Skin epidermis (tissue), 12 donors: ENCODE measurements at regions not wholly inside any gene's neighbourhood (a gene's known extent, or its start where the extent isn't known, plus 50 kb on each side); places are given as distances from the start of the nearest gene placed in this dataset.

ENCODE experiments used
- H3K27ac ChIP-seq, 21 experiments: fragments of 200-600 bp; sonication (generic) in 11 of 21; one replicate each; pipeline ENCODE4 v1.5.0; 2020; ENCODE audit warnings: mild to moderate bottlenecking in 3 of 21, inconsistent platforms in 2 of 21, moderate library complexity in 2 of 21
- H3K4me3 ChIP-seq, 7 experiments: fragments of 200-600 bp; sonication (generic) in 2 of 7; one replicate each; pipeline ENCODE4 v1.5.0; 2020; ENCODE audit warnings: inconsistent platforms in 2 of 7, mild to moderate bottlenecking in 2 of 7, moderate library complexity in 1 of 7

DNA sequence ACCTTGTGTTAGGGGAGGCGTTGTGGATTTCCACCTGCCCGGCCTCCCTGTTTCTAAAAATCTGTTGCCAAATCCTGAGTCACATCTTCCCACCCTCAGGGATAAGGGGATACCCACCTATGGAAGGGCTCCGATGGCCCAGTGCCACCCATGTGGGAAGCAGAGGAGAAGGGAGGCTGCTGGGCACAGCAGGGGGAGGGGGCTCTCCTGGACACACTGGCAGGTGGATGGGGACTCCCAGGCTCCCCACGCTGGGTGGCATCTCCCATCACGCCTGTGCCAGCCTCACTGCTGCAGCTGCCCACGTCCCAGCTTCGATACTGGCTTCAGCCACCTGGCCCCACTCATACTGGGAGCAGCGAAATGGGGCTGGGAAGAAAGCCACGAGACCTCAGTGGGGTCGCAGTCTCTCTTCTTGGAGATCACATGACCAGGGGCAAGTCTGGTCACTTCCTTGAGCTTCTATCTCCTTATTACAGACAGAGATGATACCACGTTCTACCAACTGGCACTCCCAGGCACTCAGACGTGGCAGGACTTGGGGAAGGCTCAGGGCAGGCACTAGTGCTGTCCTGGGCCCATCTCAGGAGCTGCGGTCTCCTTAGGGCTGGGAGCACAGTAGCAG lies 72.2 kb downstream of the PITPNM2 start:
- no peak overlapping the region for H3K27ac ChIP-seq

DNA sequence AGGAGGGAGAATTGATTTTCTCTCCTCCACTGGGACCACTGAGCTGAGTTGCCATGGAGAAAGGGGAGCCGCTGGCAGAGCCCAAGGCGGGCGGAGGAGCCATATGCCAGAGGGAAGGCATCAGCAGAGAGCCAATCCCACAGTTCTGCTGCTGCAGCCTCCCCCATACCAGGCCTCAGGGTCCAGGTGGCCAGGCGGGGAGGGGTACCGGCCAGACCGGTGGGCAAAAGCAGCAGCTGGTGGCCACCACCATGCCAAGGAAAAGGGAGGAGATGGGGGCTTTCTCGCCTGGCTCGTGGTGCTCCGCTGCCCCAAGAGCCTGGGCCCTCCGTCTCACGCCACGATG lies 72.8 kb downstream of the PITPNM2 start:
- Histone ChIP-seq H3K4me3 (no peak overlapping the region), H3K27ac (no peak overlapping the region)

More for the DNA sequence above, 72.2 kb downstream of the PITPNM2 start:
- H3K4me3 ChIP-seq, result no peak overlapping the region

DNA sequence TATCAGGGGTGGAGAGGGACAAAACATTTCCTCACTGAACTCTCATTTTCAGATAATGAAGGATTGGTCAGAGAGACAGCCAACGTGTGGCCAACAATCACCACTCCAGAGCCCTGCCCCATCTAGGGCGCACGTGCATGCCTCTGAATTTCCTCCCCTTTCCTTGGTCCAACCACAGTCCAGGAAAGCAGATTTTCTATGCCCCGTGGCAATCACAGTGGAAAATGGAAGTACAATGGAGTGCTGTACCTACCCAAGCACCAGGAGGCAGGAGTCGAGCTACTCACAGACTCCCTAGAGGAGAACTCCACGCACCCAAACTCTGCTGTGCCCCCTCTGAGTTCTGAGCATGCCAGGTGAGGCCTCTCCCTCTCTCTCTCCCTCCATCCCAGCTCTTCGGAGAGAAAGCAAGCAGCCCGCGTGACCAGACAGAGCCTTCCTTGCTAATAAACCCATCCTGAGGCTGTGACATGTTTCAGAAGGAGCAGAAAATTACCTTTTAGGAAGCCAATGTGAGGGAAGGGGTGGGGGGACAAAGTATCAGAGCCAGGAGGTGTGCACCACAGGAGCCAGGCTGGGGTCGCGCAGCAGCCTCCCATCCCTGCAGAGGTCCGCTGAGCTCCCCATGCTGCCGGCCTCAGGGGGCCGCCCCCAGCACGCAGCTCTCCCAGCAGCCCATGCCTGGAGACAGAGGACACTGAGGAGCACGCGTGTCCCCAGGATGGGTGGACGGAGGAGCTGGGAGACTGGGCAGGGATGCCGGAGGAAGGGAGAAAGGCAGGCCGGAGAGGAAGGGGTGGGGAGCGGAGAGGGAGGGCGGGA lies 73.4 kb downstream of the PITPNM2 start:
- H3K27ac ChIP-seq, result peak overlapping the region in 3 of 21 experiments; percentile 23 to 85 (median 76)

DNA sequence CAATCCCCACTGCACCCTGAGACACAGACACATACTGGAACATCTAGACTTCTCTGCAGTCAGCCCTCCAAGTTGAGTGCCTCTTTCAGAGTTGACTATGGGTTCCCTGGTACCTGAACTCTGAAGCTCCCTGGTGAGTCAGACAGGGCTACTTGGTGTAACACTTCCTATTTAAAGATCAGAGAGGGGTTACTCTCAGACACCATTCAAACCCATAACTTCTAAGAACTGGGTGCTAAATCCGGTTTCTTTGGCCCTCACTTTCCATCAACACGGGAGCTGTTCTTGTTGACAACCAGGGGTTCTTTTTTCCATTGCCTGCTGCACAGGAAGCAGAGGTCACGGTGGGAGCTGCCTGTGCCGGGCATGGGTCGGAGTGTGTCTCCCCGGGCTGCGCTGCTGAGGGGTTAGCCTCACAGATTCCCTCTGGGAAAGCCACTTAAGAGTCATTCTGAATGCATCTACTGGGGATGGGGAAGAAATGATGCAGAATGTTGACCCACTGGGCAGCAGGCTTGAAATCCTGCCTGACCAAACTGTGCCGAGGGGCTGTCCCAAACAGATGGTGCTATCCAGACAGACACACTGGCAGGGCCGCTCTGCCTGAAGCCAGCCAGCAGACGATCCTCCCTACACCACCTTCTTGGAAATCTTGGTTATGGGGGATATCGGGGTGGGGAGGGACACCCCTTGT lies 74.1 kb downstream of the PITPNM2 start:
- Histone ChIP-seq H3K4me3 (no peak overlapping the region), H3K27ac (peak overlapping the region in 10 of 21 experiments; percentile 2 to 85 (median 66))

More for the DNA sequence above, 73.4 kb downstream of the PITPNM2 start:
- no peak overlapping the region for H3K4me3 ChIP-seq

DNA sequence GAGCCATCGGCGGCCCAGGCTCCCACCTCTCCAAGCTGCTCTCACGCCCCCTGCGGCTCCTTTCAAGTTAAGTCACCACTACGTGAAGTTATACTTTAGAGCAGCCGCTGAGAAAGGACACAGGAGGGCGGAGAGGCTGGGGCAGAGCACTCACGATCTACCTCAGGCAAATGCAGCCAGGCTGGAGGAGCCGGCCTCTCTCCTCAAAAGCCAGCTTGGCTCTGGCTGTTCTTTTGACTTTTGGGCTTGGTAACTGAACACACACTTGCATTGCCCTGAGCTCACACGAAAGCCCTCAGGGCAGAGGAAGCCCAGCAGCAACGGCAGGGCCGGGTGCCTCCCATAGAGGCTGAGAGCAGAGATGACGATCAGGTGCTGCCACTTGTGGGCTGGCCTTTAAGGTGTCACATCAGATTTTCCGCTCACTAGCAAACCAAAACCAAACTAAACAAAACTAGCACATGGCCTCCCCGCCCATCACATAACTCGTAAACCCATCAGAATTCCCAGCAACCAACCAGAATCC lies 75.2 kb downstream of the PITPNM2 start:
- Histone ChIP-seq H3K4me3 (peak overlapping the region in 4 of 7 experiments; percentile 2 to 8 (median 2)), H3K27ac (peak overlapping the region in 18 of 21 experiments; percentile 2 to 85 (median 52))

DNA sequence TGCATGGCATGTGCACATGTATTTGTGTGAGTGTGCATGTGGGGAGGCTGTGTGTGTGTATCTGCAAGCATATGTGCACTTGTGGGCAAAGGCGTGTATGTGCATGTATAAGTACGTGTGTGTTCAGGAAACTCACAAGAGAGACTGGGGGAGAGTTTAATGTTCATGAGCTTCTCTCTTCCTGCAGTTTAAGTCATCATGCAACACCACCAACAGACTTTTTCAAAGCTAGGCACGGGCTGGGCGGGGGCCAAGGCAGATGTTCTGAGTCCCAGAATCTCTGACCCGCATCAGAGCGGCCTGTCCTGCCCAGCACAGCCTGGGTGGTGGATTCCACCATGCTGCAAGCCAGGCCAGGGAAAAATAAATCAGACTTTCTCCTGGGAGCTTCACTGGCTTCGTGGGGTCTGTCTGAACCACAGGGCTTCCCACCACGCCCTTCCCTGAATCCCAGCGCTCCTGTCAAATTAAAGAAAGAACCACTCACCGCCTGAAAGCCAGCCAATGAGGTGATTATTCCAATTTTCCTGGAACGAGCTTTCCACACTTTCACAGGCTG lies 75.7 kb downstream of the PITPNM2 start:
- Histone ChIP-seq H3K4me3 (peak overlapping the region in 4 of 7 experiments; percentile 2 to 8 (median 2)), H3K27ac (peak overlapping the region in 18 of 21 experiments; percentile 2 to 85 (median 52))

DNA sequence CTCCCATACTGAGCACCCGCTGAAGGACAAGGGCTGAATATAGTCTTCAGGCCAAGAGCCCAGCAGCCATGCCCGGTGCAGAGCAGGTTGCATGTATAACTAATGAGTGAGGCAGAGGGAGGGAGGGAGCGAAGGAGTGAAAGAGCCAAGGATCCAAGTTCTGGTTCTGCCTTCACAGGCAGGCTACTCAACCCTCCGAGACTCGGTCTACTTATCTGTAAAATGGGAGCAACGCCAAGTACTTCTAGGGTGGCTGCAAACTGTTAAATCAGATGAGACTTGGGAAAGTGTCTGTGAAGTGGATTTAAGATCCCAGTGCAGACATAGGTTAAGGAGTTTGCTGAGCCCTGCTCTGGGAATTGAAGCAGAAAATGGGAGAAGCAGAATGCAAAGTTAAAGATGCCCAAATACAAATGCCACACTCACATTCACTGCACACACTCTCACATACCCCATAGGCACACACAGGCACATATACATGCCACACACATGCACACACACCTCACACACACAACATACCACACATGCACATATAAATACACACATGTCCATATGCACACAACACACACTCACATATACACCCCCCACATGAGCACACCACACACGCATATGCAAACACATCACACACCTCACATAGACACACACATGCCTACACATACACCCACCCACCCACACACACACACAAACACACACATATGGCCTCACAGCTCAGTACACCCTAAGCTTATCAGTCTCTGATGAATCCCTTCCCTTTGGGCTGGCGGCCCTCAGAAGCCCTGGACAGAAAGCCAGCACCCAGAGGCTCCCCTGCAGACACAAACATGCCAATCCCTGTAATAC lies 76.7 kb downstream of the PITPNM2 start:
- H3K27ac ChIP-seq, result peak overlapping the region in 4 of 21 experiments; percentile 11 to 47 (median 15)
- H3K4me3 ChIP-seq, result no peak overlapping the region

DNA sequence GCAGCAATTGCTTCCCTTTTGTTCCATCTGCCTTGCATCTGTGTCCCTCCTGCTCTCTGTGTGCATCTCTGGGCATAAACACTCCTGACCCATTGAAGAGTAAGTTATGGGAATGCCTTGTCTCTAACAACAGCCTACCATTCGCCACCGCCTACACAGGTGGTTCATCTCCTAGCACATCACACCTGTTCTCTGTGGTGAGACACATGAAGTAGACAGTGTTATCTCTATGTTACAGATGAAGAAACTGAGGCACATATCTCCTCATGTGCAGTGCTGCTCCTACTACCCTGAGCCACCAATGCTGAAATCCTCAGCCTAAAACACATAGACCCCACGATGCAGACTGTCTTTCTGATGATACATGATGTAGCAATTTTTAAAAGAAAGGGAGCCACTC lies 77.6 kb downstream of the PITPNM2 start:
- no peak overlapping the region for H3K4me3 ChIP-seq

DNA sequence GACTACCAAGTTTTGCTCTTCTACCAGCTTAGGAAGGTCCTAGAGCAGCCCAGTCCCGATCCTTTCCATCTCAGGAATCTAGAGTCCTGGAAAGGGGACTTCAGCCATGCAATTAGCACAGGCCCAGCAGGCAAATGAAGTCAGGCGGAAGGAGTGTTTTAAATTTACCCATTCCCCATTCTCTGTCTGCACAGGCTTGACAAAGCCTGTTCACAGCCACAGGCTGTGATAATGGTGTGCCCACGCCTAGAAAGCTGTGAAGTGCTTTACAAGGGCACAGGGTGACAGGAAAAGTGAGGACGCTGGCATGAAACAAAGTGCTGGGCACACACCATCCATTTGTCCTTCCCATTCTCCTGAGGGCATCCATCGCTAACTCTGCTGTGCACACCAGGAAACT lies 79.0 kb downstream of the PITPNM2 start:
- peak overlapping the region in 2 of 21 experiments; percentile 0 to 27 for H3K27ac ChIP-seq
- no peak overlapping the region for H3K4me3 ChIP-seq

More for the DNA sequence above, 77.6 kb downstream of the PITPNM2 start:
- no peak overlapping the region for H3K27ac ChIP-seq

DNA sequence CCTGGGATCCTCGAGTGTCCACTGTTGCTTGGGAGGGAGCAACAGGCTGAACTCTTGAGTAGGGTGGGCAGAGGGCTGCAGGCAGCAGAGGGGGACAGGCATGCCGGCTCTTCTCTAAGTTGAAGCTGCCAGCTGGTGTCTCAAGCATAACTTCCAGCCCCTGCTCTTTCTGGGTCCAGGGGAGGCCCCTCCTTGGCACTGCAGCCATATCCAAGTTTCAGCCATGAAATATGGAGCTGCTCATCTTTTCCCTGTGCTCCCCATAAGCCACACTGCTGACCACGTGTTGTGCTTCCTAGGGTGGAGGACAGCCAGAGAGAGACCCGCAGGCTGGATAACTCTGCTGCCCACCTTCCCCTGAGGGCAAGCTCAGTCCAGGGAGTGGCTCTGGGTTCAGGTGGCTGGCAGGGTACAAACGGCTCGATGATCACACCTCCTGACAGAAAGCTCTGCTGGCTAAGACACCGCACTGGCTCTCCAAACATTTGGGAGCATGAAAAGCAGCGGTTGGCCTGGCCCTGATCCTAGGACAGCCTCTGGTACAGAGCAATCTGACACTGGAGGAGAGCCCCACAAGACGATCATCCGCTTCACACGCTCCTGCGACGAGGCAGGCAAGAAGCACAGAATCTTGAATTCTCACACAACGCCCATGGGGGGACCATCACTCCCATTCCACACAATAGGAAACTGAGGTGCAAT lies 79.6 kb downstream of the PITPNM2 start:
- Histone ChIP-seq H3K27ac (peak overlapping the region in 6 of 21 experiments; percentile 0 to 50 (median 20)), H3K4me3 (no peak overlapping the region)

DNA sequence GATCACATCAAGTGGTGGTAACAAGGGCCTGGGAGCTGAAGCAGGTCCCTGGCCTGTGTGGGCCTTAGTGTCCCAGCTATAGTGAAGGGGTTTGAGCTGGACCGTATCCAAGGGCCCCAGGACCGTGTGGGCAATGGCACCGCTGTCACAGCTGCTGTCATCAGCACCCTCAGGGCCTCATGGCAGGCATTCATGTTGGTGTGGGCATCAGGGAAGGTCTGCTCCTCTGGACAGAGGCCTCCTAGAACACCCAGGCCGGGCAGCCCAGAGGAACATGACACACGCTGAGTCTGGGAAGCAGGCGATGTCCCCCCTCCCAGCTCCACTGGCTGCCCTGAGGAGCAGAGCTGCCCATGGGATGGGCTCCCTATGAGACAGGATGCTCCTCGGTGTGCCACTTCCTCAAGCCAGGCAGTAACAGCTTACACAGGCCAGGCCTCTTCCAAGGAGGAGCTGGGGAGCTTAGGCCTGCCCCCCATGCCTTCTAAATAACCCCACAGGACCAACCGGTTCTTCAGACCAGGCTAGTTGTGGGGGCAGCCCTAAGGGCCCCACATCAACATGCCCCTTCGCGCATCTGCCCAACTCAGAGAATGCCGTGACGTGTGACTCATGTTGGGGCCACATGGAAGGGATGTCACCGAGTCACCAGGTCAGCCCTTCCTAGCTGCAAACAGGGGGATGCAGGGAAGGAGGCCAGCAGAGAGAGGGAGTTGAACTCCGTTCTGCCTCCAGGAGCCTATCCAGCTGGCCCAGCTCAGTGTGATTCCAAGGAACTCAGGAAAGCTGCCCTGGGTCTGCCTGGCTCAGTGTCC lies 80.4 kb downstream of the PITPNM2 start:
- H3K4me3 ChIP-seq, result no peak overlapping the region
- H3K27ac ChIP-seq, result peak overlapping the region in 7 of 21 experiments; percentile 1 to 50 (median 23)

DNA sequence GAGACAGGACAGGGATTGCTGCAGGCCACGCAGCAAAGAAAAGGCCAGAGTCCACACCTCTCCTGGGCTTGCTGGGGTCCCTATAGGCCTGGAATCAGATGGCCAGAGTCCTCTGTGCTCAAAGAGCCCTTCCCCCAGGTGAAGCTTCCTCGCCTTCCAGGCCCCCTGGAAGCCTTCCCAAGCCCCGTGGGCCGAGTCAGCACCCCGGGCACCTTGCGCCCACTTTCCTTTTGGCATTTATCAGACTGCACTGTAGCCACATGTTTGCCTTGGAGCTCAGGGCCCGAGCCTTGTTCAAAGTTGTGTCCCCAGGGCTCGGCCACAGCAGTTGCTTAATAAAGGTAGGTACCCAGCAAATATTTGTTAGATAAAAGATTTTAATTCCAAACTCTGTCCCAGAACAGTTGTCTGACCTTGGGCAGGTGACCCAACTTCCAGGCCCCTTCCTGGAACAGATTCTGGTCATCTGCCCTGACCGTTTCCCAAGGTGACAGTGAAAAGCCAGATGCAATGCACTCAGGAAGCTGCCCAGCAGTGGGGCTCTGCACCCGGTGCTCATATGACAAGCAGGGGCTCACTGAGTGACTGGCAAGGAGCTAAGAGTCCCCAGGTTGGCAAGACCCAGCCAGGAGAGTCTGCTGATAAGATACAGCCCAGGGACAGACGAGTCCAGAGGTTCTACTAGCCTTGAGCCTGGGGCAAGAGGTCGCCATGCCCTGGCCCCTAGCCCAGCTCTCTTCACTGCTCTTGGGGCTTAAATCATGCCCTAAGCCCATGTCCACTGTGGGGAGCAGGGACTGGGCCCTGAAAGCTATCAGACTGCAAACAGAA lies 81.2 kb downstream of the PITPNM2 start:
- H3K27ac ChIP-seq, result peak overlapping the region in 4 of 21 experiments; percentile 1 to 50 (median 18)
- H3K4me3 ChIP-seq, result no peak overlapping the region

DNA sequence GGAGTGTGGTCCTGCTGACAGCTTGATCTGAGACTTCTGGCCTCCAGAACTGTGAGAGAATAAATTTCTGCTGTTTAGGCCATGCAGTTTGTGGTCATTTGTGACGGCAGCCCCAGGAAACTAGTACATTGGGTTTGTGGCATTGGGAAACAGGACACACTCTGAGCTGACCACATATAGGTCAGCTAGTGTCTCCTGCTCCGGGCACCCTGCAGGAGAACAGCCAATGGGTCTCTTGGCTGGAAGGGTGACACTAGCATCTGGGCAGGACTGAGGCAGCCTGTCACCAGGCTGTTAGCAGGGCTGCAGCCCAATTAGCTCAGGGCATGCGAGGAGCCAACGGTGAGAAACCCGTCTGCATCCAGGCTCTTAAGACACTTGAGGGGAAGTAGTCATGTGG lies 83.2 kb downstream of the PITPNM2 start:
- Histone ChIP-seq H3K4me3 (no peak overlapping the region), H3K27ac (no peak overlapping the region)

DNA sequence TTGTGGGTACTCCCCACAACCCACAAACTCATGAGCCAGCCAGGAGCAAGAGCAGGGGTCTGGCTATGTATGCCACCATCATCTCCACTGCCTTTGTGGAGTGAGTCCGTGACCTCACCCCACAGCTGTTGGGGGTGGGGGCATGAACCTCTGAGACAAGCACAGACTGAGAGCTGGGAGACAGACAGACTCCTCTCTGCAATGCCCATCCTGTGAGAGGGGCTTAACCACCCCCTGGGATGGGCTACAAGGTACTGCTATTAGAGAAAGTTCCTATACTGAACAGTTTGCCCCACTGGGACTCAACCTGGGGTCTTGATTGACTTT lies 84.5 kb downstream of the PITPNM2 start:
- no peak overlapping the region for H3K4me3 ChIP-seq
- no peak overlapping the region for H3K27ac ChIP-seq

DNA sequence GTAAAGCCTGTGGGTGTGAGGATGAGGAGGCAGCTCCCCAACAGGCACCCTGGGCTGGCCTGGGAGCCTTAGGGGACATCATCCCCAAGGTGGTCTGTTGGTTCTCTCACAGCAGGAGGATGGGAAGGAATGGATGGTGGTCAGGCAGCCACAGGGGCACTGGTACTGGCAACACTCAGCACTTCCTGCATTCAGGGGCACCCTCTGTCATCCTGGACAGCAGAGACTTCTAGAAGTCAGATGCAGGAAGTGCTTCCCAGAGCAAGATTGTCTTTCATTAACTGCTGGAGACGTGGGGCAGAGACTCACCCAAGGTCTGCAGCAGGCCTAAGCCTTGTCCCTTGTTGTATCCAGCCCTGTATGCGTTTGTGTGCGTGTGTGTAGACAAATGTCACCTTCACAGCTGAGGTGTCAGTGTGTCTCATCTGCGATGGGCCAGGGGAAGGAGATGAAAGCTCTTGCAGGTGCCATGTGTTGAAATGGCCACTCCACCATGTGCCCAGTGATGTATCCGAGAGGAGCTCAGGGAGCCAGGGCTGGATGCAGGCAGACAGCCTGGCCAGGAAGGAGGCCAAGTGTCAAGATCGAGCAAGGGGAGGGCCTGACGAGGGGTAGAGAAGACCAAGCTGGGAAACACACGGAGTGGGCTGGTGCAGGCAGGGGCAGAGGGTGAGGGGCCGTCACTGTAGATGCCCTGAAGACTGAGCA lies 85.1 kb downstream of the PITPNM2 start:
- no peak overlapping the region for H3K4me3 ChIP-seq
- peak overlapping the region in 1 of 21 experiments; percentile 8 for H3K27ac ChIP-seq
